Activated CD4-positive, alpha-beta T cell treated with anti-CD3 and anti-CD28 coated beads, Interleukin-2, amount 10 ng/mL, durations not matched to agents 7 days and 5 days (primary cell): ENCODE measurements at regions not wholly inside any gene's neighbourhood (a gene's known extent, or its start where the extent isn't known, plus 50 kb on each side); places are given as distances from the start of the nearest gene placed in this dataset.

Experiments used
- CTCF ChIA-PET: fragments of 350-600 bp; sonication (Branson Sonifier 250); formaldehyde crosslinking; loops from one replicate; lab custom pipeline; 2021; ENCODE audit warnings: antibody characterized with exemption; lab: Charles Lee
- POLR2A ChIA-PET: fragments of 350-600 bp; sonication (Branson Sonifier 250); formaldehyde crosslinking; loops from one replicate; lab custom pipeline; 2021; ENCODE audit warnings: antibody characterized with exemption; lab: Charles Lee
- DNase-seq: peaks from one replicate; pipeline ENCODE4 v3.0.0-alpha.2; 2020
- H3K27ac Mint-ChIP-seq: one replicate; pipeline ENCODE4 v1.8.0; 2021; ENCODE audit warnings: mild to moderate bottlenecking, moderate library complexity, mixed read lengths
- H3K27me3 Mint-ChIP-seq: one replicate; pipeline ENCODE4 v1.8.0; 2021; ENCODE audit warnings: mixed read lengths
- H3K36me3 Mint-ChIP-seq: one replicate; pipeline ENCODE4 v1.8.0; 2021; ENCODE audit warnings: low read depth, mixed read lengths
- H3K4me1 Mint-ChIP-seq: one replicate; pipeline ENCODE4 v1.8.0; 2021; ENCODE audit warnings: mixed read lengths
- H3K4me3 Mint-ChIP-seq: one replicate; pipeline ENCODE4 v1.8.0; 2021; ENCODE audit warnings: mild to moderate bottlenecking, moderate library complexity, mixed read lengths
- H3K9me3 Mint-ChIP-seq: one replicate; pipeline ENCODE4 v1.8.0; 2021; ENCODE audit warnings: mixed read lengths

DNA sequence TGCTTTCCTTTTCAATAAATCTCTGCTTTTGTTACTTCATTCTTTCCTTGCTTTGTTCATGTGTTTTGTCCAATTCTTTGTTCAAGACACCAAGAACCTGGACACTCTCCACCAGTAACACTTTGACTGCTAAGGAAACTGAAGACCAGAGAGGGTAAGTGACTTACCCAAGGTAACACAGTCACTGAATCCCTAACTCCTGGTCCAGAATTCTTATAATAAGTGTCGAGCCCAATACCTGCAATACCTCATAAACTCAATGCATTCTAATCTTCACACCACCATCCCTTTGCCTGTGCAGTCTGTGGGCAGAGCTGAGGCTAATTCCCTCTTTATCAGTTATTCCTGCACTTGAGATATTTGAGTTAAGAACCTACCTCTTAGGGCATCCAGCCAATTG, 237.8 kb downstream of the UACA start:
- Mint-ChIP-seq H3K4me3 (no peak overlapping the region), H3K4me1 (peaks cover 44% of the 10 kb centered on the region), H3K9me3 (peaks cover 6% of the 10 kb centered on the region), H3K27me3 (peaks cover 2% of the 10 kb centered on the region), H3K27ac (no peak overlapping the region), H3K36me3 (peaks cover 13% of the 10 kb centered on the region)
- no peak for DNase-seq
- POLR2A ChIA-PET = no interaction called here
- CTCF ChIA-PET = no interaction called here

DNA sequence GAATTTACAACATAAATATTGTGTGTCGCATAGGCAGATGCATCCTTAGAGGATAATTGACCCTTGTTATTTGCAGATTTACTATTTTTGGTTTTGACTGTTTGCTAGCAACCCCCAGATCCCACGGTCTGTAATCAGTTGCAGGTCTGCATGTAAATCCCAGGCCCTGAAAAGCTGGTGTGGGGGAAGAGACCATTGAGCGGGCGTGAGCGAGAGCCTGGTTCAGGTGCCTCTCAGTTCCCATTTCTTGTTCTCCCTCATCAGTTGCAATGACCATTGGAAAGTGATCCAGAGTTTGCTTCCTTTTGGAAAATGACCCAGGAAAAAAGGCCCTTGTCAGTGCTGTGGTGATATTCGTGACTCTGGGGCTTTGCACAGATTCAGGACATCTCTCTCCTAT, 238.9 kb downstream of the UACA start:
- no peak for DNase-seq

GRCh38 chr15:70523616-70524015, 239.7 kb downstream of the UACA start:
- DNase-seq = no peak
- POLR2A ChIA-PET = no interaction called here

More for the DNA sequence above, 238.9 kb downstream of the UACA start:
- H3K9me3 Mint-ChIP-seq = peaks cover 6% of the 10 kb centered on the region
- H3K36me3 Mint-ChIP-seq = peaks cover 13% of the 10 kb centered on the region
- ChIA-PET POLR2A (no interaction called here), CTCF (no interaction called here)
- H3K27me3 Mint-ChIP-seq = peaks cover 4% of the 10 kb centered on the region
- H3K4me1 Mint-ChIP-seq = peaks cover 34% of the 10 kb centered on the region
- H3K27ac Mint-ChIP-seq = no peak overlapping the region
- no peak overlapping the region for H3K4me3 Mint-ChIP-seq

GRCh38 chr15:70523192-70523591, 240.2 kb downstream of the UACA start:
- Mint-ChIP-seq H3K4me3 (no peak overlapping the region), H3K27me3 (peaks cover 10% of the 10 kb centered on the region), H3K27ac (no peak overlapping the region), H3K36me3 (peaks cover 6% of the 10 kb centered on the region), H3K9me3 (peaks cover 5% of the 10 kb centered on the region), H3K4me1 (peaks cover 21% of the 10 kb centered on the region)
- ChIA-PET CTCF (interaction anchor here (0.7 to 3.3 kb wide), 3 partner anchors 11 to 15 kb away, joined by 3 to 17 read pairs (median 3); no protein-coding TSS in a partner anchor), POLR2A (no interaction called here)
- DNase-seq = no peak

More at GRCh38 chr15:70523616-70524015, 239.7 kb downstream of the UACA start:
- H3K27me3 Mint-ChIP-seq = peaks cover 8% of the 10 kb centered on the region
- H3K36me3 Mint-ChIP-seq = peaks cover 10% of the 10 kb centered on the region
- no peak overlapping the region for H3K27ac Mint-ChIP-seq
- H3K9me3 Mint-ChIP-seq = peaks cover 6% of the 10 kb centered on the region
- no peak overlapping the region for H3K4me3 Mint-ChIP-seq
- CTCF ChIA-PET = interaction anchor here (0.7 to 3.3 kb wide), 3 partner anchors 11 to 16 kb away, joined by 3 to 17 read pairs (median 3); no protein-coding TSS in a partner anchor
- H3K4me1 Mint-ChIP-seq = peaks cover 25% of the 10 kb centered on the region

- Mint-ChIP-seq H3K9me3 (peaks cover 2% of the 10 kb centered on the region), H3K36me3 (peaks cover 3% of the 10 kb centered on the region), H3K4me1 (peaks cover 14% of the 10 kb centered on the region), H3K27ac (no peak overlapping the region), H3K27me3 (peaks cover 10% of the 10 kb centered on the region), H3K4me3 (no peak overlapping the region)
- DNase-seq = no peak
- ChIA-PET POLR2A (no interaction called here), CTCF (interaction anchor here (3.3 kb wide), 1 partner anchor 10 kb away, joined by 17 read pairs; no protein-coding TSS in a partner anchor)
Measured at GRCh38 chr15:70522323-70522966, 240.9 kb downstream of the UACA start.

DNA sequence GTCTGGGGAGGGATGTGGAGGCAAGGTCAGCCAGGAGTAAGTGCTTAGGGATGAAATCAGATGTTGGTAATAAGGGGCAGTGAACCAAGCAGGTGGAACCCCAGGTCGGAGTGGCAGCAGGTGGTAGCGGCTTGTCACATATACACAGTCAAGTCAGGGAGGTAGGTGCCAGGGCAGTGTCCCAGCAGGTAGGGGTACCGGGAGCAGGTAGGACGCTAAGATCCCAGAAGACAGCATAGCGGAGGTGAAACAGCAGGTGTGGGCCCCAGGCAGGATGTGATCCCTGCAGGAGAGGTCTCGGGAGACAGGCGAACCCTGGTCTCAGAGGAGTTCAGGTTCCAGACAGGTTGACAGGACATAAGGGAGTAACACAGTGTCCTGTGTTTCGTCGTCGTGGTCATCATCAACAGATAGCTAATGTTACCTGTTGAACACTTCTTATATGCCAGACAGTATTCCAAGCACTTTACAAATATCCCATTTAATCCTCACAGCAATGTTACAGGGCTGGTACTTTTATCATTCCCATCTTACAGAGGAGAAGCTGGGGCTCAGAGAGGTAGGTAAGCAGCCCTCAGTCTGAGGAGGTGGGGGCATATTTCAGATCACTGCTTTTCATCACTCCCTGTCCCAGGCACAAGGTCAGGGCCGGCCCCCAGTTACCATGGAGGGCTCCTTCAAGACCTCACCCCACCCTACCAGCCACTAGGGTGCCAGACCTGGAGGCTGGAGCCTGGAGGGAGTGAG, 241.6 kb downstream of the UACA start:
- Mint-ChIP-seq H3K36me3 (no peaks in the 10 kb centered on the region), H3K4me1 (peaks cover 7% of the 10 kb centered on the region), H3K27me3 (peaks cover 13% of the 10 kb centered on the region), H3K4me3 (no peak overlapping the region), H3K9me3 (no peaks in the 10 kb centered on the region), H3K27ac (no peak overlapping the region)
- POLR2A ChIA-PET = no interaction called here
- CTCF ChIA-PET = interaction anchor here (3.3 kb wide), 1 partner anchor 9 kb away, joined by 17 read pairs; no protein-coding TSS in a partner anchor
- DNase-seq = no peak

- Mint-ChIP-seq H3K27me3 (peaks cover 20% of the 10 kb centered on the region), H3K27ac (no peak overlapping the region), H3K36me3 (no peaks in the 10 kb centered on the region), H3K4me3 (no peak overlapping the region), H3K9me3 (no peaks in the 10 kb centered on the region), H3K4me1 (no peaks in the 10 kb centered on the region)
- ChIA-PET CTCF (interaction anchor here (1.3 kb wide), 1 partner anchor 10 kb away, joined by 3 read pairs; no protein-coding TSS in a partner anchor), POLR2A (no interaction called here)
- no peak for DNase-seq
Measured at GRCh38 chr15:70519616-70520015, 243.7 kb downstream of the UACA start.

- POLR2A ChIA-PET = no interaction called here
- peaks cover 26% of the 10 kb centered on the region for H3K27me3 Mint-ChIP-seq
- CTCF ChIA-PET = interaction anchor here (0.9 to 1.3 kb wide), 2 partner anchors 10 kb away, joined by 3 to 6 read pairs; no protein-coding TSS in a partner anchor
Measured at GRCh38 chr15:70519004-70519365, 244.4 kb downstream of the UACA start.

GRCh38 chr15:70518201-70519003, 245.0 kb downstream of the UACA start:
- Mint-ChIP-seq H3K36me3 (no peaks in the 10 kb centered on the region), H3K4me1 (no peaks in the 10 kb centered on the region), H3K27ac (no peak overlapping the region), H3K4me3 (no peak overlapping the region), H3K9me3 (no peaks in the 10 kb centered on the region), H3K27me3 (peaks cover 29% of the 10 kb centered on the region)
- ChIA-PET CTCF (interaction anchor here (0.9 to 1.3 kb wide), 2 partner anchors 9 to 10 kb away, joined by 3 to 6 read pairs; no protein-coding TSS in a partner anchor), POLR2A (no interaction called here)
- no peak for DNase-seq

More at GRCh38 chr15:70519004-70519365, 244.4 kb downstream of the UACA start:
- Mint-ChIP-seq H3K4me1 (no peaks in the 10 kb centered on the region), H3K4me3 (no peak overlapping the region), H3K36me3 (no peaks in the 10 kb centered on the region), H3K9me3 (no peaks in the 10 kb centered on the region), H3K27ac (no peak overlapping the region)
- no peak for DNase-seq

- no peak for DNase-seq
- Mint-ChIP-seq H3K36me3 (no peaks in the 10 kb centered on the region), H3K27ac (no peak overlapping the region), H3K27me3 (peaks cover 29% of the 10 kb centered on the region), H3K4me3 (no peak overlapping the region), H3K9me3 (no peaks in the 10 kb centered on the region), H3K4me1 (no peaks in the 10 kb centered on the region)
- CTCF ChIA-PET = no interaction called here
- POLR2A ChIA-PET = no interaction called here
Measured at GRCh38 chr15:70517194-70517590, 246.2 kb downstream of the UACA start.

DNA sequence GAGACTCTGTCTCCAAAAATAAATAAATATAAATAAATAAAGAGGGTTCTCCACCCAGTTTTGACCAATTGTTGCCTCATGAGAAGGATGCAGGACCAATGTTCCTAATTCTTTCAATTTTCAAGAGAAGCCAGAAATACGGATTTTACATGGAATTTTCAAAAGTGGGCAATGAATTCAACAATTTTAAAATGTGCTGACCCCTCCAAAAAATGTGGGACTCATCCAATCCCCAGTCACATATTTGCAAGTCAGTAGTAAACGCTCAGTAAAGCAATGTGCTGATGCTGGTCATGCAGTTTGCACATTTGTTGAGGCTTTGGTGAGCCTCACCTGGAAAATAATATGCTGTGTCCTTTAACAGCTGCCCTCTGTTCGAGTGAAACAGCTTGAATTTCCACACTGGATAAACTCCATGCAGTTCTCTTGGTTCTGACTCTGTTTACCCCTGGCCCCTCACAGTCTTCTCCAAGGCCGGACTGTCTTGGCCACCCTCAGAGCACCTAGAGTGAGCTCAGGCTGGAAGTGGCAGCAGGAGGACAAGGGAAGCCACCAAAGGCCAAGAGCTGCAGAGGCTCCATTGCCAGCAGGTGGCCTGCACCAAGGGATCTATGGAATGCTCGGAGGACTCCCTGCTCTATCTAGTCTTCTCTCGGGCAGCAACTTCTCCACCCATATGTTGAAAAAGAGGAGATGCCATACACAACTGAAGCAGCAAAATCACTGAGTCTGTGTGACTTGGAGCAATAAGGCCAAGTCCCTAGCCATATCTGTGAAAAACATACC, 246.8 kb downstream of the UACA start:
- CTCF ChIA-PET = no interaction called here
- Mint-ChIP-seq H3K27ac (no peak overlapping the region), H3K9me3 (peaks cover under 1% of the 10 kb centered on the region), H3K27me3 (peaks cover 33% of the 10 kb centered on the region), H3K4me3 (no peak overlapping the region), H3K36me3 (peaks cover 2% of the 10 kb centered on the region), H3K4me1 (no peaks in the 10 kb centered on the region)
- DNase-seq = no peak
- POLR2A ChIA-PET = no interaction called here

- ChIA-PET CTCF (interaction anchor here (1.0 to 1.7 kb wide), 2 partner anchors 14 to 21 kb away, joined by 5 read pairs; no protein-coding TSS in a partner anchor), POLR2A (interaction anchor here (0.6 kb wide), 1 partner anchor 12 kb away, joined by 4 read pairs; no protein-coding TSS in a partner anchor)
- Mint-ChIP-seq H3K27ac (no peak overlapping the region), H3K9me3 (peaks cover 18% of the 10 kb centered on the region), H3K27me3 (peaks cover 37% of the 10 kb centered on the region), H3K4me3 (no peak overlapping the region), H3K36me3 (peaks cover 24% of the 10 kb centered on the region), H3K4me1 (peaks cover 10% of the 10 kb centered on the region)
- DNase-seq = no peak
Measured at GRCh38 chr15:70514251-70514650, 249.1 kb downstream of the UACA start.
